Tibial nerve (tissue), 4 donors: ENCODE measurements at regions not wholly inside any gene's neighbourhood (a gene's known extent, or its start where the extent isn't known, plus 50 kb on each side); places are given as distances from the start of the nearest gene placed in this dataset.

ENCODE experiments used
- CTCF ChIP-seq, 5 experiments: fragments of 200-600 bp in 3 of 5; fragments of 450-650 bp in 2 of 5; sonication (generic) in 3 of 5; IDR thresholded peaks; one replicate each; pipeline ENCODE4 v1.5.1; 2016 to 2019; ENCODE audit warnings: antibody characterized with exemption in 5 of 5, mild to moderate bottlenecking in 3 of 5, moderate library complexity in 2 of 5
- EP300 ChIP-seq, 2 donors: sonication (generic); formaldehyde crosslinking; IDR thresholded peaks; one replicate each; pipeline ENCODE4 v1.6.1; 2017; ENCODE audit warnings: antibody characterized with exemption in 2 of 2, mild to moderate bottlenecking in 1 of 2
- POLR2A ChIP-seq, 2 donors: fragments of 450-650 bp; IDR thresholded peaks; one replicate each; pipeline ENCODE4 v1.6.1; 2017; ENCODE audit warnings: antibody characterized with exemption in 2 of 2, mild to moderate bottlenecking in 2 of 2, moderate library complexity in 2 of 2

- TF ChIP-seq CTCF (IDR thresholded peaks at IDR 0.05) (no peak), EP300 (IDR thresholded peaks at IDR 0.05) (no peak), POLR2A (IDR thresholded peaks at IDR 0.05) (no peak)
These were observed 147.6 kb downstream of the FAM43A start for GRCh38 chr3:194833114-194833910.
